GM19043 (cell line): ENCODE measurements at regions not wholly inside any gene's neighbourhood (a gene's known extent, or its start where the extent isn't known, plus 50 kb on each side); places are given as distances from the start of the nearest gene placed in this dataset.
"Not testable (repeated sequence)": the region's sequence is repeated elsewhere in the genome, so short reads cannot be mapped to it uniquely, and the experiment has no call there.

ENCODE experiments used
- ATAC-seq: cut with Tn5 transposase; IDR thresholded peaks from one replicate; pipeline ENCODE4 v1.9.1; 2021; ENCODE audit warnings: low read depth; ENCODE audit not compliant: unreplicated experiment

- no peak for ATAC-seq
These were observed 508.1 kb downstream of the TRAM1L1 start for GRCh38 chr4:116577321-116577720.

- no peak for ATAC-seq
These were observed 511.8 kb downstream of the TRAM1L1 start for GRCh38 chr4:116573540-116573939.

GRCh38 chr4:116561768-116562167, 523.6 kb downstream of the TRAM1L1 start:
- no peak for ATAC-seq

GRCh38 chr4:116551806-116552205, 533.6 kb downstream of the TRAM1L1 start:
- no peak for ATAC-seq

GRCh38 chr4:116547632-116548031, 537.7 kb downstream of the TRAM1L1 start:
- ATAC-seq: no peak

- ATAC-seq: no peak
These were observed 538.6 kb downstream of the TRAM1L1 start for GRCh38 chr4:116546759-116547158.

GRCh38 chr4:116544946-116545345, 540.4 kb downstream of the TRAM1L1 start:
- no peak for ATAC-seq

GRCh38 chr4:116539744-116540143, 545.6 kb downstream of the TRAM1L1 start:
- ATAC-seq: no peak

GRCh38 chr4:116537828-116538227, 547.5 kb downstream of the TRAM1L1 start:
- ATAC-seq: no peak

- not testable (repeated sequence) for ATAC-seq
These were observed 549.4 kb downstream of the TRAM1L1 start for GRCh38 chr4:116536024-116536423.

GRCh38 chr4:116531870-116532269, 553.5 kb downstream of the TRAM1L1 start:
- peak; percentile 71 for ATAC-seq

- no peak for ATAC-seq
These were observed 554.4 kb downstream of the TRAM1L1 start for GRCh38 chr4:116531026-116531425.

GRCh38 chr4:116530048-116530447, 555.3 kb downstream of the TRAM1L1 start:
- ATAC-seq: no peak

- ATAC-seq: no peak
These were observed 556.2 kb downstream of the TRAM1L1 start for GRCh38 chr4:116529129-116529528.

GRCh38 chr4:116522922-116523321, 562.5 kb downstream of the TRAM1L1 start:
- ATAC-seq: no peak

- ATAC-seq: no peak
These were observed 564.5 kb downstream of the TRAM1L1 start for GRCh38 chr4:116520886-116521285.

GRCh38 chr4:116516711-116517110, 568.7 kb downstream of the TRAM1L1 start:
- no peak for ATAC-seq

- no peak for ATAC-seq
These were observed 569.4 kb downstream of the TRAM1L1 start for GRCh38 chr4:116515959-116516358.

- ATAC-seq: no peak
These were observed 572.8 kb downstream of the TRAM1L1 start for GRCh38 chr4:116512552-116512951.

- ATAC-seq: no peak
These were observed 583.4 kb downstream of the TRAM1L1 start for GRCh38 chr4:116501954-116502353.

GRCh38 chr4:116500225-116500624, 585.2 kb downstream of the TRAM1L1 start:
- no peak for ATAC-seq

GRCh38 chr4:116489739-116490138, 595.6 kb downstream of the TRAM1L1 start:
- ATAC-seq: no peak

GRCh38 chr4:116486401-116486800, 599.0 kb downstream of the TRAM1L1 start:
- ATAC-seq: no peak
